ENCODE measurements at regions not wholly inside any gene's neighbourhood (a gene's known extent, or its start where the extent isn't known, plus 50 kb on each side); places are given as distances from the start of the nearest gene placed in this dataset.

DNA sequence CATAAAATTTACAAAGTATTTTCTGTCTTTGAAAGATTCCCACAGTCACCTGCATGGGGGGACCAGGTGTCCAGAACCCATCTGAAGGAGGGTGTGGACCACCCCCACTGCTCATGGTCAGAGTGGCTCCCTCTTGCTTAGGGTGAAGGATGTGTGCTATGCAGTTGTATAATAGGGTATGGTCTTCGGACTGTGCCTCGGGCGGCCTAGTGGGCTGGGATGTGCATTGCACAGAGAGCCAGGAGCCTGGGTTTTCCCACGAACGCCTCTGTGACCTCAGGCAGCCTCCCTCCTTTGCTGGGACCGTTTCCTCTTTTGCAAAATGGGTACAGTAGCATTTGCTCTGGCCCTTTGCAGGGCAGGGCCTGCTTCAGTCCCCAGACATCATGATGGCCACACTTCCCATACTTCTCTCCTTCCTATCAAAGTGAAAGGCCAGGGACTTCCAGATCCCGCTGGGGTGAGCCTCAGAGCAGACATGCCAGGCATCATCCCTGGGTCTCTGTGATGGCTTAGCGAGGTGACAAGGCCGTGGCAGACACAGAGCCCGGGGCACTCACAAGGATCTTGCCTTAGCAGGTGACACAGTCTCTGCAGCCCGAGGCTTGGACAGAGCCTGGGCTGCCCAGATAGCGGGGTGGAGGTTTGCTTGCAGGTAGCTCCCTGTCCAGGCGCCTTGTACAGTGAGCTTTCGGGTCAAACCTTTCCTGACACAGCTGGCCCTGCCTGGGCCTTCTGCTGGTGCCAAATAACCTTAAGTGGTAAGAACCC is 59.4 kb upstream of the ZNF536 start:
- Histone ChIP-seq H3K36me3 (replicated peaks; ENCODE audit: low read depth, low read length) (no peaks in the 10 kb centered on the region), H3K27me3 (ENCODE audit: low read depth, low read length) (no peaks in the 10 kb centered on the region), H3K79me2 (ENCODE audit: low read length) (no peaks in the 10 kb centered on the region), H3K9me3 (ENCODE audit: insufficient read depth, low read length) (peaks cover 3% of the 10 kb centered on the region; the same call in 1 of the 2 replicates), H3K4me1 (ENCODE audit: low read length) (no peaks in the 10 kb centered on the region), H3K4me2 (ENCODE audit: low read length) (no peak overlapping the region), H4K20me1 (ENCODE audit: insufficient read depth, low read length) (no peaks in the 10 kb centered on the region), H3K4me3 (ENCODE audit: low read length) (no peak overlapping the region), H3K27ac (ENCODE audit: low read length) (no peak overlapping the region), H3K9ac (ENCODE audit: low read length) (no peak overlapping the region), H2AFZ (ENCODE audit: low read depth, low read length) (no peak overlapping the region)
- no peak for TF ChIP-seq EZH2phosphoT487 (IDR thresholded peaks at IDR 0.05; ENCODE audit: low read depth)
- TF ChIP-seq, protein P1, sequence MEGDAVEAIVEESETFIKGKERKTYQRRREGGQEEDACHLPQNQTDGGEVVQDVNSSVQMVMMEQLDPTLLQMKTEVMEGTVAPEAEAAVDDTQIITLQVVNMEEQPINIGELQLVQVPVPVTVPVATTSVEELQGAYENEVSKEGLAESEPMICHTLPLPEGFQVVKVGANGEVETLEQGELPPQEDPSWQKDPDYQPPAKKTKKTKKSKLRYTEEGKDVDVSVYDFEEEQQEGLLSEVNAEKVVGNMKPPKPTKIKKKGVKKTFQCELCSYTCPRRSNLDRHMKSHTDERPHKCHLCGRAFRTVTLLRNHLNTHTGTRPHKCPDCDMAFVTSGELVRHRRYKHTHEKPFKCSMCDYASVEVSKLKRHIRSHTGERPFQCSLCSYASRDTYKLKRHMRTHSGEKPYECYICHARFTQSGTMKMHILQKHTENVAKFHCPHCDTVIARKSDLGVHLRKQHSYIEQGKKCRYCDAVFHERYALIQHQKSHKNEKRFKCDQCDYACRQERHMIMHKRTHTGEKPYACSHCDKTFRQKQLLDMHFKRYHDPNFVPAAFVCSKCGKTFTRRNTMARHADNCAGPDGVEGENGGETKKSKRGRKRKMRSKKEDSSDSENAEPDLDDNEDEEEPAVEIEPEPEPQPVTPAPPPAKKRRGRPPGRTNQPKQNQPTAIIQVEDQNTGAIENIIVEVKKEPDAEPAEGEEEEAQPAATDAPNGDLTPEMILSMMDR (IDR thresholded peaks at IDR 0.05; ENCODE audit: low read depth, low read length): no peak

DNA sequence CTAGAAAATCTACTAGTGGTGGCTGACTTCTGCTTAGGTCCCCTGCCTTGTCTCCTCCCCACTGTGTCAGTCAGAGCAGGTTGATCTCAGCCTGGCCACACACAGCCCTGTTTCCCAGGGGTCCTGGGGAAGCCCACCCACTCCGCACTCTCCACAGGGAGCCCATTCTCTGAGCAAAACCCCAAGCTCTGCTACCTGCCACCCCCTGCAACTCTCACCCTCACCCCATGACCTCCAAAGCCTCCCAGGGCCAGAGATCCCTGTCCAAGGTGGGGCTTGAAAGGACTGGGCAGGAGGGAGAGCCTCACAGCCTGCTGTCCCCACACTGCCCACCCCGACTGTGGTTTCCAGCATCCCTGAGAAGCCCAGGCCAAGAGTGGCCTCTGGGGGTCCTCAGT is 58.8 kb upstream of the ZNF536 start:
- TF ChIP-seq EZH2phosphoT487 (IDR thresholded peaks at IDR 0.05; ENCODE audit: low read depth): no peak
- TF ChIP-seq, protein P1 (IDR thresholded peaks at IDR 0.05; ENCODE audit: low read depth, low read length): no peak
- no peaks in the 10 kb centered on the region for H3K27me3 ChIP-seq (ENCODE audit: low read depth, low read length)
- no peak overlapping the region for H3K27ac ChIP-seq (ENCODE audit: low read length)
- H3K4me1 ChIP-seq (ENCODE audit: low read length): no peaks in the 10 kb centered on the region
- no peak overlapping the region for H3K4me2 ChIP-seq (ENCODE audit: low read length)
- H3K9ac ChIP-seq (ENCODE audit: low read length): no peak overlapping the region
- no peak overlapping the region for H2AFZ ChIP-seq (ENCODE audit: low read depth, low read length)
- no peaks in the 10 kb centered on the region for H3K36me3 ChIP-seq (replicated peaks; ENCODE audit: low read depth, low read length)
- no peaks in the 10 kb centered on the region for H4K20me1 ChIP-seq (ENCODE audit: insufficient read depth, low read length)
- H3K4me3 ChIP-seq (ENCODE audit: low read length): no peak overlapping the region
- H3K79me2 ChIP-seq (ENCODE audit: low read length): no peaks in the 10 kb centered on the region
- H3K9me3 ChIP-seq (ENCODE audit: insufficient read depth, low read length): peaks cover 3% of the 10 kb centered on the region; the same call in 1 of the 2 replicates

DNA sequence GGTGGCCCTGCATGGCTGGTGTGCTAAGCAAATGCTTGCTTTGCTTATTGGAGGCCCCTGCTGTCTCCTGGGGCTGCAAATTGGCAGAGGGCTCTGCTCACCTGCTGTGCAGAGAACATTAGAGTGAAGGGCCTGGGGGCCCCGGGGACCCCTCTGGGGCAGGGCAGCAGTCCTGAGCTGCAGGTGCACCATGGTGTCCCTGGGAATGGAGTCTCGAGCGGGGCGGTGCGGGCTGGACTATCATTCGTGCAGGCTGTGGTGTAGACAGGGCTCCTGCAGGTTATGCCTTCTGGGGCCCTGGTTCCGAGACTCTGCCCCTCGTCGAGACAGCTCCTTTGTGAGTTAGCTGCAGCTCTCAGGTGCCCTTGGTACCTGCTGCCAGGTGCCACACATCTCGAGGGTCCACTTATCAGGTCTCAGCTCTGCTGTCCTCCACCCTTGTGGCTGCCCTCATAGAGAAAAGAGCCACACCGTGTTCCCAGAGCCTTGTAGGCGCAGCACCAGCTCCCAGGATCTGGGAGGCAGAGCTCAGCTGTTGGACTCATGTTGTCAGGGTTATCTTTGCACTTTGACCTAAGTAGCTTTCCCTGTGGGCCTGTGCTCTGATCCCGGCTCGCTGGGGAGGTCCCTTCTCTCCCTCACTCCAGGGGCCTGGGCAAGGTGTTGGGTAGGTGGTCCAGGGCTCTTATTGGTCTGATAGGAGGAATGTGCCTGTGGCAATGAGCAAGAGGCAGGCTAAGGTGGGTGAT is 58.0 kb upstream of the ZNF536 start:
- H3K9ac ChIP-seq (ENCODE audit: low read length): no peak overlapping the region

DNA sequence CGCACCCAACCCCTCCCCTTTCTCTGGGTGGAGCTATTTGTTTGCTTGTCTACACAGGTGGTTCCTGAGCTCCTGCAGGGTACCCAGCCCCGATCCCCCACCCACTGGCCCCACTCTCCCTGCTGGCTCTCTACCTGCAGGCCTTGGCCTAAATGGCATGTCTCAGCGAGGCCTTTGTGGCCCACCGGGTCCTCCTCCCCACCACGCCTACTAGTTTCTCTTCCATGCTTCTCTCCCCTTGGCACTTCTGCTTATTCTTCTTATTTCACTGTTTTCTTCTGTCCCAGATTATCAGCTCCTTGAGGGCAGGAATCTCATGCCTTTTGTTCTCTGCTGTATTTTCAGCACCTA is 57.4 kb upstream of the ZNF536 start:
- Histone ChIP-seq H3K36me3 (replicated peaks; ENCODE audit: low read depth, low read length) (no peaks in the 10 kb centered on the region), H2AFZ (ENCODE audit: low read depth, low read length) (no peak overlapping the region), H3K9ac (ENCODE audit: low read length) (no peak overlapping the region), H3K4me2 (ENCODE audit: low read length) (no peak overlapping the region), H3K4me3 (ENCODE audit: low read length) (no peak overlapping the region), H3K9me3 (ENCODE audit: insufficient read depth, low read length) (peaks cover 3% of the 10 kb centered on the region; the same call in 1 of the 2 replicates), H3K27me3 (ENCODE audit: low read depth, low read length) (no peaks in the 10 kb centered on the region), H3K27ac (ENCODE audit: low read length) (no peak overlapping the region), H4K20me1 (ENCODE audit: insufficient read depth, low read length) (no peaks in the 10 kb centered on the region), H3K79me2 (ENCODE audit: low read length) (no peaks in the 10 kb centered on the region), H3K4me1 (ENCODE audit: low read length) (no peaks in the 10 kb centered on the region)
- TF ChIP-seq, protein P1 (IDR thresholded peaks at IDR 0.05; ENCODE audit: low read depth, low read length): no peak
- TF ChIP-seq EZH2phosphoT487 (IDR thresholded peaks at IDR 0.05; ENCODE audit: low read depth): no peak

More for the DNA sequence above, 58.0 kb upstream of the ZNF536 start:
- no peaks in the 10 kb centered on the region for H3K4me1 ChIP-seq (ENCODE audit: low read length)
- H2AFZ ChIP-seq (ENCODE audit: low read depth, low read length): no peak overlapping the region
- no peaks in the 10 kb centered on the region for H3K27me3 ChIP-seq (ENCODE audit: low read depth, low read length)
- H3K4me2 ChIP-seq (ENCODE audit: low read length): no peak overlapping the region
- TF ChIP-seq EZH2phosphoT487 (IDR thresholded peaks at IDR 0.05; ENCODE audit: low read depth): no peak
- TF ChIP-seq, protein P1 (IDR thresholded peaks at IDR 0.05; ENCODE audit: low read depth, low read length): no peak
- H3K9me3 ChIP-seq (ENCODE audit: insufficient read depth, low read length): peaks cover 3% of the 10 kb centered on the region; the same call in 1 of the 2 replicates
- H3K27ac ChIP-seq (ENCODE audit: low read length): no peak overlapping the region
- H3K4me3 ChIP-seq (ENCODE audit: low read length): no peak overlapping the region
- no peaks in the 10 kb centered on the region for H3K79me2 ChIP-seq (ENCODE audit: low read length)
- H3K36me3 ChIP-seq (replicated peaks; ENCODE audit: low read depth, low read length): no peaks in the 10 kb centered on the region
- H4K20me1 ChIP-seq (ENCODE audit: insufficient read depth, low read length): no peaks in the 10 kb centered on the region

Data from OCI-LY3 (cell line).